ENCODE measurements at regions not wholly inside any gene's neighbourhood (a gene's known extent, or its start where the extent isn't known, plus 50 kb on each side); places are given as distances from the start of the nearest gene placed in this dataset.

DNA sequence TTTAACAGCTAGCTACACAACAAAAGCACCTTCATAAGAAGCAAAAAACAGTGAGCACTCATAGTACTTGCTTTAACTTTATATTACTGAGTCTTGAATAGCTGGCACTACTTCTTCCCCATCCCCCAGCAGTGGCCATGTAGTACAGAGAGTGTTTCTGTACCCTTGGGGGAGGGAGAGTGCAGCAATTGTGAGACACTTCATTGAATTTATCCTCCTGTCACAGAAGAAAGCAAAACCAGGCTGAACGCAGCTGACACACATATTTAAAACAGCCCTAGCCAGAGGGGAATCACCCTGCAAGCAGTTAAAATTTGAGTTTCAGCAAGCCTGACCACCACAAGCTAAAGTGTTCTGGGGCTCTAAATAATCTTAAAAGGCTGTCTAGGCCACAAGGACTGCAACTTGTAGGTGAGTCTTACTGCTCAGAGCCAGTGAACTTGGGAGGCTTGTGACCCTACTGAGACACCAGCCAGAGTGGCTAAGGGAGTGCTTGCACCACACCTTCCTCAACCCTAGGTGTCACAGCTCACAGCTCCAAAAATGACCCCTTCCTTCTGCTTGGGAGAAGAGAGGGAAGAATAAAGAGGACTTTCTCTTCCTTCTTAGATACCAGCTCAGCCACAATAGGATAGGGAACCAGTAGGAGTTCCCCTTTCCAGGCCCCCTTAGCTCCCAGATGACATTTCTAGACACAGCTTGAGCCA, 97.7 kb upstream of the MEOX2 start:
- Mint-ChIP-seq H3K27me3 (ENCODE audit: insufficient read depth, low read depth, poor library complexity) (no peaks in the 10 kb centered on the region), H3K27ac (no peak overlapping the region), H3K36me3 (ENCODE audit: low read depth) (no peaks in the 10 kb centered on the region), H3K9me3 (no peaks in the 10 kb centered on the region), H3K4me1 (peaks cover 30% of the 10 kb centered on the region), H3K4me3 (no peak overlapping the region)
- H3K27me3 ChIP-seq (ENCODE audit: insufficient read depth): no peaks in the 10 kb centered on the region
- no peaks in the 10 kb centered on the region for H3K79me2 ChIP-seq (replicated peaks; ENCODE audit: insufficient read depth)
- no peak overlapping the region for H3K27ac ChIP-seq (ENCODE audit: low read depth)
- TF ChIP-seq, protein P1, sequence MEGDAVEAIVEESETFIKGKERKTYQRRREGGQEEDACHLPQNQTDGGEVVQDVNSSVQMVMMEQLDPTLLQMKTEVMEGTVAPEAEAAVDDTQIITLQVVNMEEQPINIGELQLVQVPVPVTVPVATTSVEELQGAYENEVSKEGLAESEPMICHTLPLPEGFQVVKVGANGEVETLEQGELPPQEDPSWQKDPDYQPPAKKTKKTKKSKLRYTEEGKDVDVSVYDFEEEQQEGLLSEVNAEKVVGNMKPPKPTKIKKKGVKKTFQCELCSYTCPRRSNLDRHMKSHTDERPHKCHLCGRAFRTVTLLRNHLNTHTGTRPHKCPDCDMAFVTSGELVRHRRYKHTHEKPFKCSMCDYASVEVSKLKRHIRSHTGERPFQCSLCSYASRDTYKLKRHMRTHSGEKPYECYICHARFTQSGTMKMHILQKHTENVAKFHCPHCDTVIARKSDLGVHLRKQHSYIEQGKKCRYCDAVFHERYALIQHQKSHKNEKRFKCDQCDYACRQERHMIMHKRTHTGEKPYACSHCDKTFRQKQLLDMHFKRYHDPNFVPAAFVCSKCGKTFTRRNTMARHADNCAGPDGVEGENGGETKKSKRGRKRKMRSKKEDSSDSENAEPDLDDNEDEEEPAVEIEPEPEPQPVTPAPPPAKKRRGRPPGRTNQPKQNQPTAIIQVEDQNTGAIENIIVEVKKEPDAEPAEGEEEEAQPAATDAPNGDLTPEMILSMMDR (conservative IDR thresholded peaks at IDR 0.05; ENCODE audit: low read depth in 2 of 2): peak in 1 of 2 experiments; percentile 32; a peak in 2 of 4 replicates
- TF ChIP-seq EZH2phosphoT487 (IDR thresholded peaks at IDR 0.05; ENCODE audit: unreplicated experiment) (no peak), NANOG (IDR thresholded peaks at IDR 0.05; ENCODE audit: borderline replicate concordance) (no peak), STAT1 (IDR thresholded peaks at IDR 0.05; ENCODE audit: unreplicated experiment) (no peak), JUNB (IDR thresholded peaks at IDR 0.05; ENCODE audit: unreplicated experiment) (no peak), ZNF114 (CRISPR knock-in tag; IDR thresholded peaks at IDR 0.05) (no peak)
- TF ChIP-seq, protein P2, sequence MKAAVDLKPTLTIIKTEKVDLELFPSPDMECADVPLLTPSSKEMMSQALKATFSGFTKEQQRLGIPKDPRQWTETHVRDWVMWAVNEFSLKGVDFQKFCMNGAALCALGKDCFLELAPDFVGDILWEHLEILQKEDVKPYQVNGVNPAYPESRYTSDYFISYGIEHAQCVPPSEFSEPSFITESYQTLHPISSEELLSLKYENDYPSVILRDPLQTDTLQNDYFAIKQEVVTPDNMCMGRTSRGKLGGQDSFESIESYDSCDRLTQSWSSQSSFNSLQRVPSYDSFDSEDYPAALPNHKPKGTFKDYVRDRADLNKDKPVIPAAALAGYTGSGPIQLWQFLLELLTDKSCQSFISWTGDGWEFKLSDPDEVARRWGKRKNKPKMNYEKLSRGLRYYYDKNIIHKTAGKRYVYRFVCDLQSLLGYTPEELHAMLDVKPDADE (IDR thresholded peaks at IDR 0.05): no peak
- no peak overlapping the region for H3K4me3 ChIP-seq
- peak; percentile 16 for DNase-seq (ENCODE audit: low spot score)
- H2AFZ ChIP-seq: peak overlapping the region; percentile 57; the same call in 1 of the 2 replicates
- no peaks in the 10 kb centered on the region for H4K20me1 ChIP-seq (replicated peaks; ENCODE audit: insufficient read depth)
- no peak overlapping the region for H3K4me2 ChIP-seq
- no peaks in the 10 kb centered on the region for H3K36me3 ChIP-seq (ENCODE audit: insufficient read depth)
- ATAC-seq: peak; percentile 80
- peaks cover 29% of the 10 kb centered on the region for H3K4me1 ChIP-seq (ENCODE audit: insufficient read depth)
- H3F3A ChIP-seq (replicated peaks; ENCODE audit: low read depth): no peaks in the 10 kb centered on the region
- H3K9me2 ChIP-seq (ENCODE audit: insufficient read depth): peaks cover 6% of the 10 kb centered on the region; the same call in 1 of the 2 replicates

DNA sequence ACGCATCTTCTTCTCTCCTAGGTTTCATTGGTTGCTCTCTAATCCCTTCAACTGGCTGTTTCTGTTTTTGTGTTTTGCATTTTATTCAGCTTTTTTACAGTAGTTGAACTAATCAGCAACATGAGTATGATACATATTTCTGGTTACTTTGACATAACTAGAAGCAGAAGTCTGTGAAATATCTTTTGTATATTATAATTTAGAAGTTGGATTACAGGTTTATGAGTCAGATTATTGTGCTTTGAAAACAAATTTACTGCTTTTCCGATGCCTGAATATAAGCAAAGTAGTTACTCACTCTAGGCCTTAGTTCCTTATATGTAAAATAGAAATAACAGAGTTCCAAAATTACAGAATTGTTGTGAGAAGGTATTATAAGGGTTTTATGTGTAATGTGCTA, 96.2 kb upstream of the MEOX2 start:
- Mint-ChIP-seq H3K27me3 (ENCODE audit: insufficient read depth, low read depth, poor library complexity) (no peaks in the 10 kb centered on the region), H3K36me3 (ENCODE audit: low read depth) (no peaks in the 10 kb centered on the region)
- TF ChIP-seq STAT1 (IDR thresholded peaks at IDR 0.05; ENCODE audit: unreplicated experiment) (no peak), NANOG (IDR thresholded peaks at IDR 0.05; ENCODE audit: borderline replicate concordance) (no peak), POLR2AphosphoS5 (IDR thresholded peaks at IDR 0.05; ENCODE audit: low read depth) (no peak), ZNF331 (CRISPR knock-in tag; IDR thresholded peaks at IDR 0.05; ENCODE audit: low read depth) (no peak), EZH2phosphoT487 (IDR thresholded peaks at IDR 0.05; ENCODE audit: unreplicated experiment) (no peak), CREB1 (CRISPR knock-in tag; IDR thresholded peaks at IDR 0.05; ENCODE audit: low read depth) (no peak), JUNB (IDR thresholded peaks at IDR 0.05; ENCODE audit: unreplicated experiment) (no peak), ZNF114 (CRISPR knock-in tag; IDR thresholded peaks at IDR 0.05) (no peak)
- TF ChIP-seq, protein P3, sequence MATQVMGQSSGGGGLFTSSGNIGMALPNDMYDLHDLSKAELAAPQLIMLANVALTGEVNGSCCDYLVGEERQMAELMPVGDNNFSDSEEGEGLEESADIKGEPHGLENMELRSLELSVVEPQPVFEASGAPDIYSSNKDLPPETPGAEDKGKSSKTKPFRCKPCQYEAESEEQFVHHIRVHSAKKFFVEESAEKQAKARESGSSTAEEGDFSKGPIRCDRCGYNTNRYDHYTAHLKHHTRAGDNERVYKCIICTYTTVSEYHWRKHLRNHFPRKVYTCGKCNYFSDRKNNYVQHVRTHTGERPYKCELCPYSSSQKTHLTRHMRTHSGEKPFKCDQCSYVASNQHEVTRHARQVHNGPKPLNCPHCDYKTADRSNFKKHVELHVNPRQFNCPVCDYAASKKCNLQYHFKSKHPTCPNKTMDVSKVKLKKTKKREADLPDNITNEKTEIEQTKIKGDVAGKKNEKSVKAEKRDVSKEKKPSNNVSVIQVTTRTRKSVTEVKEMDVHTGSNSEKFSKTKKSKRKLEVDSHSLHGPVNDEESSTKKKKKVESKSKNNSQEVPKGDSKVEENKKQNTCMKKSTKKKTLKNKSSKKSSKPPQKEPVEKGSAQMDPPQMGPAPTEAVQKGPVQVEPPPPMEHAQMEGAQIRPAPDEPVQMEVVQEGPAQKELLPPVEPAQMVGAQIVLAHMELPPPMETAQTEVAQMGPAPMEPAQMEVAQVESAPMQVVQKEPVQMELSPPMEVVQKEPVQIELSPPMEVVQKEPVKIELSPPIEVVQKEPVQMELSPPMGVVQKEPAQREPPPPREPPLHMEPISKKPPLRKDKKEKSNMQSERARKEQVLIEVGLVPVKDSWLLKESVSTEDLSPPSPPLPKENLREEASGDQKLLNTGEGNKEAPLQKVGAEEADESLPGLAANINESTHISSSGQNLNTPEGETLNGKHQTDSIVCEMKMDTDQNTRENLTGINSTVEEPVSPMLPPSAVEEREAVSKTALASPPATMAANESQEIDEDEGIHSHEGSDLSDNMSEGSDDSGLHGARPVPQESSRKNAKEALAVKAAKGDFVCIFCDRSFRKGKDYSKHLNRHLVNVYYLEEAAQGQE (IDR thresholded peaks at IDR 0.05; ENCODE audit: unreplicated experiment): no peak
- TF ChIP-seq, protein P2 (IDR thresholded peaks at IDR 0.05): no peak
- TF ChIP-seq, protein P1 (conservative IDR thresholded peaks at IDR 0.05; ENCODE audit: low read depth in 2 of 2): no peak

More for the DNA sequence above, 96.2 kb upstream of the MEOX2 start:
- H3F3A ChIP-seq (replicated peaks; ENCODE audit: low read depth): no peaks in the 10 kb centered on the region
- H3K9me3 Mint-ChIP-seq: no peaks in the 10 kb centered on the region
- no peak overlapping the region for H3K27ac ChIP-seq (ENCODE audit: low read depth)
- H3K79me2 ChIP-seq (replicated peaks; ENCODE audit: insufficient read depth): no peaks in the 10 kb centered on the region
- no peak overlapping the region for H3K4me3 Mint-ChIP-seq
- peaks cover 36% of the 10 kb centered on the region for H3K4me1 Mint-ChIP-seq
- no peak overlapping the region for H2AFZ ChIP-seq
- peaks cover 4% of the 10 kb centered on the region; the same call in 1 of the 2 replicates for H3K9me2 ChIP-seq (ENCODE audit: insufficient read depth)
- ATAC-seq (no peak), DNase-seq (ENCODE audit: low spot score) (no peak)
- H3K27ac Mint-ChIP-seq: no peak overlapping the region
- no peak overlapping the region for H3K4me3 ChIP-seq
- no peaks in the 10 kb centered on the region for H4K20me1 ChIP-seq (replicated peaks; ENCODE audit: insufficient read depth)
- H3K36me3 ChIP-seq (ENCODE audit: insufficient read depth): no peaks in the 10 kb centered on the region
- H3K4me2 ChIP-seq: peak overlapping the region; percentile 48; the same call in 1 of the 2 replicates
- H3K4me1 ChIP-seq (ENCODE audit: insufficient read depth): peaks cover 29% of the 10 kb centered on the region
- no peaks in the 10 kb centered on the region for H3K27me3 ChIP-seq (ENCODE audit: insufficient read depth)

All from GM23338 (cell line).